ENCODE measurements at regions not wholly inside any gene's neighbourhood (a gene's known extent, or its start where the extent isn't known, plus 50 kb on each side); places are given as distances from the start of the nearest gene placed in this dataset.

DNA sequence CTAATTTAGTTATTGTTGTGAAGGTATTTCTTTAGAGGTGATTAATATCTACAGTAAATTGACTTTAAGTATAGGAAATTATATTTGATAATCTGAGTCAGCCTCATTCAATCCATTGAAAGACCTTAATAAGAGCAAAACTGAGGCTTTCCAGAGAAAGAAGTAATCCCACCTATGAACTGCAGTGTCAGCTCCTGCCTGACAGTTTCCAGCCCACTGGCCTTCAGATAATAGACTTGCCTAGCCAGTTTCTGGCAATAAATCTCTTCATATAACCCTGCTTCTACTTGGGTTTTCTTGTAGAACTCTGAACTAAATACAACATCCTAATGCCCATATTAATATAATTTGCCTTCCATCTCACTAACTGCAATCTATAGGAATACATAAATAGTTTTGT is 437.9 kb upstream of the UBE2E3 start:
- H3K36me3 ChIP-seq (ENCODE audit: control insufficient read depth, insufficient read depth, low read length) = no peaks in the 10 kb centered on the region
- no peaks in the 10 kb centered on the region for H3K27me3 ChIP-seq (ENCODE audit: control insufficient read depth, insufficient read depth, low read length, poor library complexity, severe bottlenecking)
- H3K27me3 Mint-ChIP-seq (ENCODE audit: insufficient read depth) = no peaks in the 10 kb centered on the region
- no peak overlapping the region for H3K4me3 ChIP-seq (ENCODE audit: low read length)
- TF ChIP-seq, protein P1, sequence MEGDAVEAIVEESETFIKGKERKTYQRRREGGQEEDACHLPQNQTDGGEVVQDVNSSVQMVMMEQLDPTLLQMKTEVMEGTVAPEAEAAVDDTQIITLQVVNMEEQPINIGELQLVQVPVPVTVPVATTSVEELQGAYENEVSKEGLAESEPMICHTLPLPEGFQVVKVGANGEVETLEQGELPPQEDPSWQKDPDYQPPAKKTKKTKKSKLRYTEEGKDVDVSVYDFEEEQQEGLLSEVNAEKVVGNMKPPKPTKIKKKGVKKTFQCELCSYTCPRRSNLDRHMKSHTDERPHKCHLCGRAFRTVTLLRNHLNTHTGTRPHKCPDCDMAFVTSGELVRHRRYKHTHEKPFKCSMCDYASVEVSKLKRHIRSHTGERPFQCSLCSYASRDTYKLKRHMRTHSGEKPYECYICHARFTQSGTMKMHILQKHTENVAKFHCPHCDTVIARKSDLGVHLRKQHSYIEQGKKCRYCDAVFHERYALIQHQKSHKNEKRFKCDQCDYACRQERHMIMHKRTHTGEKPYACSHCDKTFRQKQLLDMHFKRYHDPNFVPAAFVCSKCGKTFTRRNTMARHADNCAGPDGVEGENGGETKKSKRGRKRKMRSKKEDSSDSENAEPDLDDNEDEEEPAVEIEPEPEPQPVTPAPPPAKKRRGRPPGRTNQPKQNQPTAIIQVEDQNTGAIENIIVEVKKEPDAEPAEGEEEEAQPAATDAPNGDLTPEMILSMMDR (conservative IDR thresholded peaks at IDR 0.05) = no peak
- DNase-seq = no peak
- no peak overlapping the region for H3K27ac Mint-ChIP-seq
- no peaks in the 10 kb centered on the region for H3K9me3 ChIP-seq (ENCODE audit: control insufficient read depth, low read length)
- H3K4me1 Mint-ChIP-seq = no peaks in the 10 kb centered on the region
- H3K9me3 Mint-ChIP-seq = no peaks in the 10 kb centered on the region
- H3K4me3 Mint-ChIP-seq = no peak overlapping the region
- H3K36me3 Mint-ChIP-seq (ENCODE audit: low read depth) = no peaks in the 10 kb centered on the region
- no peaks in the 10 kb centered on the region for H3K4me1 ChIP-seq (ENCODE audit: control insufficient read depth, insufficient read depth, low read length)
- H3K9ac ChIP-seq (ENCODE audit: extremely low read depth, low read length, poor library complexity, severe bottlenecking) = no peak overlapping the region
- H3K27ac ChIP-seq (ENCODE audit: low read depth, low read length) = no peak overlapping the region

DNA sequence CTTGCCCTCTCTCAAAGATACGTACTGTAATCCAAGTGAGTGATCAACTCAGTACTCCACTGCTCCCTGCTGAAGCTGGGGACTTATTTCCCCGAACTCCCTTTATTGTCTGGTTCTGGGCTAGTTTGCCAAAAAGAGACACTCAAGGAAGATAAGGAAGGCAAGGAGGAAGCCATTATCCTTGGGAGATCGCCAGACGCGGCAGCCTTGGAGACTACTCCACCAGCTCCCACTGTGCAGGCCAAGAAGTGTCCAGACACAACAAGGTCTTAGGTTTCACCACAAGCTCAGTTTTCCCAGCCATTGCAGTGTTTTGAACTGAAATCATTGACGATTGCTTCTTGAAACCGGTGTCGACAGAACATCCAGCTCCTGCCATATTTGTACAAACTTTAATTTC is 439.6 kb upstream of the UBE2E3 start:
- no peaks in the 10 kb centered on the region for H3K4me1 ChIP-seq (ENCODE audit: control insufficient read depth, insufficient read depth, low read length)
- Mint-ChIP-seq H3K9me3 (no peaks in the 10 kb centered on the region), H3K27me3 (ENCODE audit: insufficient read depth) (no peaks in the 10 kb centered on the region), H3K4me1 (no peaks in the 10 kb centered on the region), H3K36me3 (ENCODE audit: low read depth) (no peaks in the 10 kb centered on the region), H3K4me3 (no peak overlapping the region), H3K27ac (no peak overlapping the region)
- H3K27ac ChIP-seq (ENCODE audit: low read depth, low read length) = no peak overlapping the region
- TF ChIP-seq, protein P1 (conservative IDR thresholded peaks at IDR 0.05) = no peak
- no peak overlapping the region for H3K4me3 ChIP-seq (ENCODE audit: low read length)
- H3K36me3 ChIP-seq (ENCODE audit: control insufficient read depth, insufficient read depth, low read length) = no peaks in the 10 kb centered on the region
- WGBS, 2 experiments (ENCODE audit: insufficient coverage in 1 of 2, insufficient read length in 1 of 2) = 92 to 94% methylated on average over 6 to 8 of the region's 8 CpGs
- H3K9me3 ChIP-seq (ENCODE audit: control insufficient read depth, low read length) = no peaks in the 10 kb centered on the region
- H3K27me3 ChIP-seq (ENCODE audit: control insufficient read depth, insufficient read depth, low read length, poor library complexity, severe bottlenecking) = no peaks in the 10 kb centered on the region
- no peak overlapping the region for H3K9ac ChIP-seq (ENCODE audit: extremely low read depth, low read length, poor library complexity, severe bottlenecking)
- DNase-seq = no peak

DNA sequence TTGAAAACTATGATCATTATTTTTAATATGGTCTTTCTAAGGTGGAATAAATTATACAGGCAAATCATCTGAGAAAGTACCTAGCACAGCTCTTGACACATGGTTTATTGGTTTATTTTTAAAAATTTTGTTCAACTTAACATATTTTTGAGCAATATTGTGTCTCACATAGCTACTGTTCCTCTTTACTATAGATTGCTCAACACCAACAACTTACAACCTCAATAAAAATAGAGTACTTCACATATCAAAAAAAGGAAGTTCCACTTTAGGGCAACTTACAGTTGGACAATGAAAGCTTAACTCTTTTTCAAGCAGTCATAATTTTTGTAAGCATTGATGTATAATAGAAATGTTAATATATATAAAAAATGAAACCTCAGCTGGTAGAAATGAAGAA is 440.9 kb upstream of the UBE2E3 start:
- Histone ChIP-seq H3K9me3 (ENCODE audit: control insufficient read depth, low read length) (no peaks in the 10 kb centered on the region), H3K36me3 (ENCODE audit: control insufficient read depth, insufficient read depth, low read length) (no peaks in the 10 kb centered on the region), H3K4me3 (ENCODE audit: low read length) (no peak overlapping the region), H3K27me3 (ENCODE audit: control insufficient read depth, insufficient read depth, low read length, poor library complexity, severe bottlenecking) (no peaks in the 10 kb centered on the region), H3K27ac (ENCODE audit: low read depth, low read length) (no peak overlapping the region), H3K4me1 (ENCODE audit: control insufficient read depth, insufficient read depth, low read length) (no peaks in the 10 kb centered on the region), H3K9ac (ENCODE audit: extremely low read depth, low read length, poor library complexity, severe bottlenecking) (no peak overlapping the region)
- no peaks in the 10 kb centered on the region for H3K9me3 Mint-ChIP-seq
- TF ChIP-seq, protein P1 (conservative IDR thresholded peaks at IDR 0.05) = no peak
- no peaks in the 10 kb centered on the region for H3K4me1 Mint-ChIP-seq
- no peaks in the 10 kb centered on the region for H3K36me3 Mint-ChIP-seq (ENCODE audit: low read depth)
- no peaks in the 10 kb centered on the region for H3K27me3 Mint-ChIP-seq (ENCODE audit: insufficient read depth)
- H3K4me3 Mint-ChIP-seq = no peak overlapping the region
- DNase-seq = no peak
- H3K27ac Mint-ChIP-seq = no peak overlapping the region
